22Rv1 (cell line): ENCODE measurements at regions not wholly inside any gene's neighbourhood (a gene's known extent, or its start where the extent isn't known, plus 50 kb on each side); places are given as distances from the start of the nearest gene placed in this dataset.

Experiments used
- ZFX ChIP-seq: fragments of 450-650 bp; IDR thresholded peaks from 2 replicates; pipeline ENCODE4 v1.6.1; 2017; ENCODE audit warnings: antibody characterized with exemption, borderline replicate concordance
- TF ChIP-seq, protein P1 (sequence below): fragments of 450-650 bp; IDR thresholded peaks from 2 replicates; pipeline ENCODE4 v1.5.1; 2017; ENCODE audit warnings: mild to moderate bottlenecking

GRCh38 chr5:64110222-64110621 lies 55.4 kb upstream of the RNF180 start:
- TF ChIP-seq, protein P1, sequence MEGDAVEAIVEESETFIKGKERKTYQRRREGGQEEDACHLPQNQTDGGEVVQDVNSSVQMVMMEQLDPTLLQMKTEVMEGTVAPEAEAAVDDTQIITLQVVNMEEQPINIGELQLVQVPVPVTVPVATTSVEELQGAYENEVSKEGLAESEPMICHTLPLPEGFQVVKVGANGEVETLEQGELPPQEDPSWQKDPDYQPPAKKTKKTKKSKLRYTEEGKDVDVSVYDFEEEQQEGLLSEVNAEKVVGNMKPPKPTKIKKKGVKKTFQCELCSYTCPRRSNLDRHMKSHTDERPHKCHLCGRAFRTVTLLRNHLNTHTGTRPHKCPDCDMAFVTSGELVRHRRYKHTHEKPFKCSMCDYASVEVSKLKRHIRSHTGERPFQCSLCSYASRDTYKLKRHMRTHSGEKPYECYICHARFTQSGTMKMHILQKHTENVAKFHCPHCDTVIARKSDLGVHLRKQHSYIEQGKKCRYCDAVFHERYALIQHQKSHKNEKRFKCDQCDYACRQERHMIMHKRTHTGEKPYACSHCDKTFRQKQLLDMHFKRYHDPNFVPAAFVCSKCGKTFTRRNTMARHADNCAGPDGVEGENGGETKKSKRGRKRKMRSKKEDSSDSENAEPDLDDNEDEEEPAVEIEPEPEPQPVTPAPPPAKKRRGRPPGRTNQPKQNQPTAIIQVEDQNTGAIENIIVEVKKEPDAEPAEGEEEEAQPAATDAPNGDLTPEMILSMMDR = no peak
- TF ChIP-seq ZFX = no peak
